Left lung (tissue), 4 donors: ENCODE measurements at regions not wholly inside any gene's neighbourhood (a gene's known extent, or its start where the extent isn't known, plus 50 kb on each side); places are given as distances from the start of the nearest gene placed in this dataset.

Experiments
- ATAC-seq: fragments of 200-7000 bp; cut with Tn5 transposase; one replicate; pipeline ENCODE4 v1.9.1; 2020; ENCODE audit warnings: moderate library complexity
- DNase-seq, 4 donors: peaks; one replicate each; pipeline ENCODE4 v3.0.0-alpha.2; 2013 to 2020
- H3K27ac ChIP-seq, 2 donors: fragments of 200-600 bp; sonication (generic) in 1 of 2; one replicate each; pipeline versions ENCODE4 v1.5.0 to v1.8.0; 2020 to 2021
- H3K27me3 ChIP-seq, 2 donors: fragments of 200-600 bp; sonication (generic) in 1 of 2; one replicate each; pipeline versions ENCODE4 v1.5.0 to v1.8.0; 2020 to 2021
- H3K36me3 ChIP-seq, 2 donors: fragments of 200-600 bp; sonication (generic) in 1 of 2; one replicate each; pipeline versions ENCODE4 v1.5.0 to v1.8.0; 2020 to 2021
- H3K4me1 ChIP-seq, 2 donors: fragments of 200-600 bp; one replicate each; pipeline ENCODE4 v1.8.0; 2021
- H3K4me3 ChIP-seq, 2 donors: fragments of 200-600 bp; sonication (generic) in 1 of 2; one replicate each; pipeline versions ENCODE4 v1.5.0 to v1.8.0; 2020 to 2021; ENCODE audit warnings: mild to moderate bottlenecking in 1 of 2
- H3K9me3 ChIP-seq, 2 donors: fragments of 200-600 bp; sonication (generic) in 1 of 2; one replicate each; pipeline versions ENCODE4 v1.5.0 to v1.8.0; 2020 to 2021
- CTCF ChIP-seq, 2 donors: fragments of 200-600 bp; sonication (generic) in 1 of 2; IDR thresholded peaks; one replicate each; pipeline versions ENCODE4 v1.5.0 to v1.8.0; 2021; ENCODE audit warnings: antibody characterized with exemption in 2 of 2
- intact Hi-C, 2 donors: fragments of 100-400 bp; cut with DNase I; formaldehyde crosslinking; loops; one replicate each; pipeline versions ENCODE4 v1.11.2 to v1.14.2; 2022
- donor health status: DM: no; HTN: yes; CAD: no.
- donor health status: DM: no; HTN: no; CAD: no.

- H3K36me3 ChIP-seq, result no peaks in the 10 kb centered on the region
- no peak for ATAC-seq
Measured at GRCh38 chr12:65632131-65632855, 192.0 kb upstream of the HMGA2 start.

GRCh38 chr12:65634061-65634460, 190.2 kb upstream of the HMGA2 start:
- ATAC-seq (no peak), DNase-seq (no peak)
- Histone ChIP-seq H3K4me1 (no peaks in the 10 kb centered on the region), H3K4me3 (no peak overlapping the region), H3K27me3 (peaks cover 3 to 27% of the 10 kb centered on the region in 2 donors), H3K9me3 (no peaks in the 10 kb centered on the region), H3K36me3 (no peaks in the 10 kb centered on the region), H3K27ac (no peak overlapping the region)
- intact Hi-C loops, result no loop called here
- TF ChIP-seq CTCF (IDR thresholded peaks at IDR 0.05), result no peak

More at GRCh38 chr12:65632131-65632855, 192.0 kb upstream of the HMGA2 start:
- H3K4me3 ChIP-seq, result no peak overlapping the region
- DNase-seq, result no peak
- H3K27me3 ChIP-seq, result peaks cover 3 to 20% of the 10 kb centered on the region in 2 donors
- intact Hi-C loops, result no loop called here
- TF ChIP-seq CTCF (IDR thresholded peaks at IDR 0.05), result no peak
- H3K27ac ChIP-seq, result no peak overlapping the region
- no peaks in the 10 kb centered on the region for H3K4me1 ChIP-seq
- H3K9me3 ChIP-seq, result no peaks in the 10 kb centered on the region

GRCh38 chr12:65634626-65635331, 189.5 kb upstream of the HMGA2 start:
- intact Hi-C loops, result no loop called here
- H3K4me1 ChIP-seq, result no peaks in the 10 kb centered on the region
- H3K27me3 ChIP-seq, result peaks cover 0 to 26% of the 10 kb centered on the region in 2 donors

GRCh38 chr12:65636436-65636835, 187.8 kb upstream of the HMGA2 start:
- H3K27ac ChIP-seq, result no peak overlapping the region
- intact Hi-C loops, result no loop called here
- peaks cover 4 to 27% of the 10 kb centered on the region in 2 donors for H3K27me3 ChIP-seq
- H3K36me3 ChIP-seq, result no peaks in the 10 kb centered on the region
- no peak for DNase-seq
- H3K4me1 ChIP-seq, result no peaks in the 10 kb centered on the region
- TF ChIP-seq CTCF (IDR thresholded peaks at IDR 0.05), result no peak
- H3K9me3 ChIP-seq, result no peaks in the 10 kb centered on the region
- no peak overlapping the region for H3K4me3 ChIP-seq
- ATAC-seq, result no peak

More at GRCh38 chr12:65634626-65635331, 189.5 kb upstream of the HMGA2 start:
- DNase-seq (no peak), ATAC-seq (no peak)
- no peaks in the 10 kb centered on the region for H3K36me3 ChIP-seq
- H3K4me3 ChIP-seq, result no peak overlapping the region
- no peaks in the 10 kb centered on the region for H3K9me3 ChIP-seq
- no peak overlapping the region for H3K27ac ChIP-seq
- TF ChIP-seq CTCF (IDR thresholded peaks at IDR 0.05), result no peak

- intact Hi-C loops, result no loop called here
- H3K4me1 ChIP-seq, result no peaks in the 10 kb centered on the region
- H3K36me3 ChIP-seq, result no peaks in the 10 kb centered on the region
- no peak for DNase-seq
- no peaks in the 10 kb centered on the region for H3K9me3 ChIP-seq
- H3K27me3 ChIP-seq, result peaks cover 11 to 33% of the 10 kb centered on the region in 2 donors
- no peak overlapping the region for H3K4me3 ChIP-seq
- H3K27ac ChIP-seq, result no peak overlapping the region
- ATAC-seq, result no peak
- no peak for TF ChIP-seq CTCF (IDR thresholded peaks at IDR 0.05)
Measured at GRCh38 chr12:65637150-65637549, 187.1 kb upstream of the HMGA2 start.
